OCI-LY1 (cell line): ENCODE measurements at regions not wholly inside any gene's neighbourhood (a gene's known extent, or its start where the extent isn't known, plus 50 kb on each side); places are given as distances from the start of the nearest gene placed in this dataset.

ENCODE experiments used
- EZH2 ChIP-seq: fragments of 200-600 bp; sonication (generic), shearing (Covaris generic); IDR thresholded peaks from 2 replicates; pipeline ENCODE4 v1.8.0; 2017; ENCODE audit warnings: borderline replicate concordance, mixed run types, mild to moderate bottlenecking, antibody characterized with exemption, low read length, moderate library complexity, mixed read lengths
- TF ChIP-seq, protein P1 (sequence below): fragments of 200-600 bp; sonication (generic), shearing (Covaris generic); IDR thresholded peaks from 2 replicates; pipeline ENCODE4 v1.5.1; 2017; ENCODE audit warnings: mild to moderate bottlenecking, antibody characterized with exemption, low read length, moderate library complexity, mixed read lengths

- TF ChIP-seq, protein P1, sequence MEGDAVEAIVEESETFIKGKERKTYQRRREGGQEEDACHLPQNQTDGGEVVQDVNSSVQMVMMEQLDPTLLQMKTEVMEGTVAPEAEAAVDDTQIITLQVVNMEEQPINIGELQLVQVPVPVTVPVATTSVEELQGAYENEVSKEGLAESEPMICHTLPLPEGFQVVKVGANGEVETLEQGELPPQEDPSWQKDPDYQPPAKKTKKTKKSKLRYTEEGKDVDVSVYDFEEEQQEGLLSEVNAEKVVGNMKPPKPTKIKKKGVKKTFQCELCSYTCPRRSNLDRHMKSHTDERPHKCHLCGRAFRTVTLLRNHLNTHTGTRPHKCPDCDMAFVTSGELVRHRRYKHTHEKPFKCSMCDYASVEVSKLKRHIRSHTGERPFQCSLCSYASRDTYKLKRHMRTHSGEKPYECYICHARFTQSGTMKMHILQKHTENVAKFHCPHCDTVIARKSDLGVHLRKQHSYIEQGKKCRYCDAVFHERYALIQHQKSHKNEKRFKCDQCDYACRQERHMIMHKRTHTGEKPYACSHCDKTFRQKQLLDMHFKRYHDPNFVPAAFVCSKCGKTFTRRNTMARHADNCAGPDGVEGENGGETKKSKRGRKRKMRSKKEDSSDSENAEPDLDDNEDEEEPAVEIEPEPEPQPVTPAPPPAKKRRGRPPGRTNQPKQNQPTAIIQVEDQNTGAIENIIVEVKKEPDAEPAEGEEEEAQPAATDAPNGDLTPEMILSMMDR, result no peak
- TF ChIP-seq EZH2, result no peak
Observed at GRCh38 chr5:174667526-174667925, 56.9 kb upstream of the MSX2 start.
